OCI-LY7 (cell line): ENCODE measurements at regions not wholly inside any gene's neighbourhood (a gene's known extent, or its start where the extent isn't known, plus 50 kb on each side); places are given as distances from the start of the nearest gene placed in this dataset.

Source experiments
- BruUV-seq: library from RNA; stranded (reverse); fragments of 400-500 nt; replicated peaks from 2 replicates; lab custom pipeline; 2021; lab: Mats Ljungman, UMichigan
- CTCF ChIA-PET: fragments of 300-600 bp; sonication (Branson Sonifier 250); formaldehyde crosslinking; loops from one replicate; lab custom pipeline; 2022; ENCODE audit warnings: antibody characterized with exemption; ENCODE audit not compliant: unreplicated experiment; lab: Charles Lee
- POLR2A ChIA-PET: fragments of 300-600 bp; sonication (Branson Sonifier 250); formaldehyde crosslinking; loops from one replicate; lab custom pipeline; 2022; ENCODE audit warnings: antibody characterized with exemption; lab: Charles Lee
- DNase-seq: peaks from one replicate; pipeline ENCODE4 v3.0.0-alpha.2; 2015; ENCODE audit warnings: low spot score
- H2AFZ ChIP-seq: fragments of 200-600 bp; sonication (generic), shearing (Covaris generic); 2 replicates; pipeline ENCODE4 v1.6.1; 2014; ENCODE audit warnings: mild to moderate bottlenecking, antibody characterized with exemption, low read length, moderate library complexity
- H3K27ac ChIP-seq: fragments of 200-600 bp; sonication (generic); 2 replicates; pipeline ENCODE4 v1.5.1; 2014; ENCODE audit warnings: mixed run types, low read depth, mild to moderate bottlenecking, moderate library complexity, low read length, inconsistent platforms; ENCODE audit not compliant: poor library complexity, severe bottlenecking
- H3K36me3 ChIP-seq: fragments of 200-600 bp; sonication (generic); 2 replicates; pipeline ENCODE4 v1.6.1; 2014; ENCODE audit warnings: mild to moderate bottlenecking, antibody characterized with exemption, low read length, moderate library complexity, mixed read lengths; ENCODE audit not compliant: insufficient read depth
- H3K4me1 ChIP-seq: fragments of 200-600 bp; sonication (generic); 2 replicates; pipeline ENCODE4 v1.5.1; 2014; ENCODE audit warnings: mild to moderate bottlenecking, low read length; ENCODE audit not compliant: insufficient read depth, poor library complexity, severe bottlenecking
- H3K4me2 ChIP-seq: fragments of 200-600 bp; sonication (generic); 2 replicates; pipeline ENCODE4 v1.6.1; 2014; ENCODE audit warnings: mild to moderate bottlenecking, low read length
- H3K4me3 ChIP-seq: fragments of 200-600 bp; sonication (generic); 2 replicates; pipeline ENCODE4 v1.5.1; 2014; ENCODE audit warnings: mild to moderate bottlenecking, low read depth, low read length; ENCODE audit not compliant: poor library complexity, severe bottlenecking
- H3K79me2 ChIP-seq: fragments of 200-600 bp; sonication (generic); 2 replicates; pipeline ENCODE4 v1.6.1; 2016; ENCODE audit warnings: low read depth, mild to moderate bottlenecking, low read length, moderate library complexity, mixed read lengths; ENCODE audit not compliant: insufficient read depth
- H3K9me2 ChIP-seq: fragments of 200-600 bp; sonication (generic); 2 replicates; pipeline ENCODE4 v1.6.1; 2016; ENCODE audit warnings: mild to moderate bottlenecking, low read length, mixed read lengths; ENCODE audit not compliant: insufficient read depth
- H3K9me3 ChIP-seq: fragments of 200-600 bp; sonication (generic); 2 replicates; pipeline ENCODE4 v1.6.1; 2014; ENCODE audit warnings: mild to moderate bottlenecking, mixed run types, low read length, mixed read lengths
- H4K20me1 ChIP-seq: fragments of 200-600 bp; sonication (generic); 2 replicates; pipeline ENCODE4 v1.6.1; 2014; ENCODE audit warnings: mild to moderate bottlenecking, antibody characterized with exemption, low read length, moderate library complexity, mixed read lengths; ENCODE audit not compliant: insufficient read depth
- EZH2phosphoT487 ChIP-seq: fragments of 200-600 bp; sonication (generic); IDR thresholded peaks from 2 replicates; pipeline ENCODE4 v1.6.1; 2018; ENCODE audit warnings: low read depth, borderline replicate concordance, mild to moderate bottlenecking, mixed run types, antibody characterized with exemption, low read length, moderate library complexity, mixed read lengths
- intact Hi-C: fragments of 100-400 bp; cut with micrococcal nuclease; formaldehyde crosslinking; loops from one replicate; pipeline ENCODE4 v1.10.0; 2022; ENCODE audit not compliant: unreplicated experiment
- TF ChIP-seq, protein P1 (sequence below): fragments of 200-600 bp; sonication (generic); conservative IDR thresholded peaks from 2 replicates; pipeline ENCODE4 v1.5.1; 2014; ENCODE audit warnings: mild to moderate bottlenecking, antibody characterized with exemption, low read length, moderate library complexity, mixed read lengths

GRCh38 chr10:3865565-3865964, 80.6 kb upstream of the KLF6 start:
- Histone ChIP-seq H2AFZ (peak overlapping the region; percentile 86; the same call in 1 of the 2 replicates), H4K20me1 (no peaks in the 10 kb centered on the region), H3K9me2 (no peaks in the 10 kb centered on the region), H3K79me2 (no peaks in the 10 kb centered on the region), H3K27ac (no peak overlapping the region), H3K9me3 (no peaks in the 10 kb centered on the region), H3K4me2 (peak overlapping the region; percentile 51; the same call in 1 of the 2 replicates), H3K4me1 (peaks cover 46% of the 10 kb centered on the region), H3K36me3 (no peaks in the 10 kb centered on the region), H3K4me3 (no peak overlapping the region)
- no peak for DNase-seq
- intact Hi-C loops = no loop called here
- ChIA-PET POLR2A (interaction anchor here (0.6 to 1.9 kb wide), 15 partner anchors 8 to 1422 kb away, joined by 3 to 10 read pairs (median 4); partner anchors contain the start of gene KLF6), CTCF (interaction anchor here (1.1 kb wide), 1 partner anchor 54 kb away, joined by 3 read pairs; no protein-coding TSS in a partner anchor)
- BruUV-seq = no TSS peak
- no peak for TF ChIP-seq EZH2phosphoT487
- TF ChIP-seq, protein P1, sequence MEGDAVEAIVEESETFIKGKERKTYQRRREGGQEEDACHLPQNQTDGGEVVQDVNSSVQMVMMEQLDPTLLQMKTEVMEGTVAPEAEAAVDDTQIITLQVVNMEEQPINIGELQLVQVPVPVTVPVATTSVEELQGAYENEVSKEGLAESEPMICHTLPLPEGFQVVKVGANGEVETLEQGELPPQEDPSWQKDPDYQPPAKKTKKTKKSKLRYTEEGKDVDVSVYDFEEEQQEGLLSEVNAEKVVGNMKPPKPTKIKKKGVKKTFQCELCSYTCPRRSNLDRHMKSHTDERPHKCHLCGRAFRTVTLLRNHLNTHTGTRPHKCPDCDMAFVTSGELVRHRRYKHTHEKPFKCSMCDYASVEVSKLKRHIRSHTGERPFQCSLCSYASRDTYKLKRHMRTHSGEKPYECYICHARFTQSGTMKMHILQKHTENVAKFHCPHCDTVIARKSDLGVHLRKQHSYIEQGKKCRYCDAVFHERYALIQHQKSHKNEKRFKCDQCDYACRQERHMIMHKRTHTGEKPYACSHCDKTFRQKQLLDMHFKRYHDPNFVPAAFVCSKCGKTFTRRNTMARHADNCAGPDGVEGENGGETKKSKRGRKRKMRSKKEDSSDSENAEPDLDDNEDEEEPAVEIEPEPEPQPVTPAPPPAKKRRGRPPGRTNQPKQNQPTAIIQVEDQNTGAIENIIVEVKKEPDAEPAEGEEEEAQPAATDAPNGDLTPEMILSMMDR = no peak

- Histone ChIP-seq H3K9me2 (no peaks in the 10 kb centered on the region), H3K36me3 (no peaks in the 10 kb centered on the region), H3K4me3 (no peak overlapping the region), H3K9me3 (no peaks in the 10 kb centered on the region), H3K79me2 (no peaks in the 10 kb centered on the region), H3K4me1 (peaks cover 15% of the 10 kb centered on the region), H3K4me2 (no peak overlapping the region), H4K20me1 (no peaks in the 10 kb centered on the region), H2AFZ (no peak overlapping the region), H3K27ac (no peak overlapping the region)
- no peak for DNase-seq
- no TSS peak for BruUV-seq
- intact Hi-C loops = no loop called here
- no peak for TF ChIP-seq EZH2phosphoT487
- TF ChIP-seq, protein P1 = no peak
- POLR2A ChIA-PET = interaction anchor here (0.6 kb wide), 1 partner anchor 1991 kb away, joined by 6 read pairs; no protein-coding TSS in a partner anchor
- CTCF ChIA-PET = no interaction called here
Observed at GRCh38 chr10:3861795-3862194, 76.8 kb upstream of the KLF6 start.
